GM12878 (cell line): ENCODE measurements at regions not wholly inside any gene's neighbourhood (a gene's known extent, or its start where the extent isn't known, plus 50 kb on each side); places are given as distances from the start of the nearest gene placed in this dataset.

Source experiments
- ATAC-seq: fragments of 200-7000 bp; cut with Tn5 transposase; 3 replicates; pipeline ENCODE4 v1.9.1; 2020; ENCODE audit warnings: mild to moderate bottlenecking, moderate library complexity
- BruUV-seq: library from RNA; stranded (reverse); fragments of 400-500 nt; replicated peaks from 2 replicates; lab custom pipeline; 2021; lab: Mats Ljungman, UMichigan
- CTCF ChIA-PET: fragments of 300-600 bp; sonication (Branson Sonifier 250); formaldehyde crosslinking; extraction: SDS; loops from one replicate; lab custom pipeline; 2021; ENCODE audit warnings: inconsistent platforms; lab: Yijun Ruan, JAX
- POLR2A ChIA-PET: fragments of 350-600 bp; formaldehyde crosslinking; extraction: SDS; loops from one replicate; lab custom pipeline; 2021; ENCODE audit warnings: inconsistent platforms; lab: Charles Lee
- RAD21 ChIA-PET: fragments of 300-600 bp; sonication (Branson Sonifier 250); formaldehyde crosslinking; loops from one replicate; lab custom pipeline; 2023; ENCODE audit warnings: antibody characterized with exemption; ENCODE audit not compliant: unreplicated experiment; lab: Charles Lee
- SMC1A ChIA-PET: fragments of 300-600 bp; sonication (Branson Sonifier 250); formaldehyde crosslinking; loops from one replicate; lab custom pipeline; 2023; ENCODE audit not compliant: unreplicated experiment, uncharacterized antibody; lab: Charles Lee
- DNase-seq: peaks from one replicate; pipeline ENCODE4 v3.0.0-alpha.2; 2011; ENCODE audit warnings: low read depth, low spot score
- FAIRE-seq: peaks from 3 replicates; lab custom pipeline; 2011; peaks lifted over from hg19 to GRCh38; lab: Jason Lieb, UNC
- H2AFZ ChIP-seq: 2 replicates; pipeline ENCODE4 v1.6.0; 2011; ENCODE audit warnings: low read depth, low read length, control low read depth; ENCODE audit not compliant: control insufficient read depth
- H3K27ac ChIP-seq: 2 replicates; pipeline ENCODE4 v1.5.1; 2011; ENCODE audit warnings: control low read depth; ENCODE audit not compliant: control insufficient read depth, insufficient read depth
- H3K27me3 ChIP-seq, 2 experiments: replicated peaks in 1 of 2; 2 replicates each; pipeline versions ENCODE4 v1.6.0 to v1.6.1; 2011; ENCODE audit warnings: low read length in 1 of 2; ENCODE audit not compliant: control insufficient read depth in 2 of 2, insufficient read depth in 2 of 2
- H3K36me3 ChIP-seq, 2 experiments: 2 replicates each; pipeline ENCODE4 v1.5.1; 2011; ENCODE audit warnings: low read length in 1 of 2; ENCODE audit not compliant: control insufficient read depth in 2 of 2, insufficient read depth in 2 of 2
- H3K4me1 ChIP-seq: 2 replicates; pipeline ENCODE4 v1.6.1; 2011; ENCODE audit warnings: mild to moderate bottlenecking, low read length, moderate library complexity, mixed read lengths; ENCODE audit not compliant: control insufficient read depth, insufficient read depth
- H3K4me2 ChIP-seq: 2 replicates; pipeline ENCODE4 v1.6.0; 2011; ENCODE audit warnings: control low read depth; ENCODE audit not compliant: control insufficient read depth, insufficient read depth
- H3K4me3 ChIP-seq: fragments of 200-600 bp; sonication (generic); 2 replicates; pipeline ENCODE4 v1.5.1; 2016
- H3K79me2 ChIP-seq: 2 replicates; pipeline ENCODE4 v1.6.0; 2011; ENCODE audit warnings: low read length; ENCODE audit not compliant: control insufficient read depth, insufficient read depth
- H3K9ac ChIP-seq: 2 replicates; pipeline ENCODE4 v1.8.0; 2011; ENCODE audit warnings: low read length, control low read depth, mixed read lengths; ENCODE audit not compliant: control insufficient read depth, insufficient read depth
- H3K9me3 ChIP-seq: replicated peaks from 3 replicates; pipeline ENCODE4 v1.5.1; 2011; ENCODE audit warnings: mild to moderate bottlenecking, low read length; ENCODE audit not compliant: control insufficient read depth, insufficient read depth
- H4K20me1 ChIP-seq: 2 replicates; pipeline ENCODE4 v1.6.0; 2011; ENCODE audit not compliant: control insufficient read depth, insufficient read depth
- CBX5 ChIP-seq: sonication (generic); IDR thresholded peaks from 2 replicates; pipeline ENCODE4 v1.6.1; 2016; ENCODE audit warnings: low read depth, moderate library complexity, mild to moderate bottlenecking, inconsistent platforms
- CHD1 ChIP-seq: IDR thresholded peaks from 2 replicates; pipeline ENCODE4 v1.6.1; 2012; ENCODE audit warnings: low read depth, low read length, improper control_type of control experiment
- CHD4 ChIP-seq: fragments of 200-600 bp; sonication (generic); IDR thresholded peaks from 2 replicates; pipeline ENCODE4 v1.6.1; 2016; ENCODE audit warnings: mild to moderate bottlenecking
- CREB1 ChIP-seq: IDR thresholded peaks from 2 replicates; pipeline ENCODE4 v1.6.1; 2012; ENCODE audit warnings: low read depth, mild to moderate bottlenecking, inconsistent platforms
- DPF2 ChIP-seq: fragments of 450-650 bp; IDR thresholded peaks from 2 replicates; pipeline ENCODE4 v1.6.1; 2017; ENCODE audit warnings: mild to moderate bottlenecking
- HDAC6 ChIP-seq: fragments of 200-600 bp; sonication (generic); IDR thresholded peaks from one replicate; pipeline ENCODE4 v1.8.0; 2017; ENCODE audit warnings: antibody characterized with exemption; ENCODE audit not compliant: unreplicated experiment
- IKZF1 ChIP-seq: fragments of 450-650 bp; conservative IDR thresholded peaks from 2 replicates; pipeline ENCODE4 v1.6.1; 2017; ENCODE audit warnings: antibody characterized with exemption, mild to moderate bottlenecking
- KAT2A ChIP-seq: conservative IDR thresholded peaks from 2 replicates; pipeline ENCODE4 v1.6.1; 2011; ENCODE audit warnings: low read depth, low read length; ENCODE audit not compliant: control insufficient read depth
- RAD51 ChIP-seq: fragments of 450-650 bp; IDR thresholded peaks from 2 replicates; pipeline ENCODE4 v1.6.1; 2016; ENCODE audit warnings: moderate library complexity, mild to moderate bottlenecking, inconsistent platforms
- RELA ChIP-seq: fragments of 450-650 bp; IDR thresholded peaks from 2 replicates; pipeline ENCODE4 v1.8.0; 2014; ENCODE audit warnings: borderline replicate concordance; ENCODE audit not compliant: partially characterized antibody
- RUNX3 ChIP-seq: IDR thresholded peaks from 2 replicates; pipeline ENCODE4 v1.6.1; 2012; ENCODE audit warnings: low read length, inconsistent platforms
- SPI1 ChIP-seq: IDR thresholded peaks from 2 replicates; pipeline ENCODE4 v1.6.1; 2011; ENCODE audit warnings: low read depth, mild to moderate bottlenecking, low read length, moderate library complexity, borderline replicate concordance; ENCODE audit not compliant: insufficient read depth
- WGBS: methylation state at CpG from one replicate; pipeline ENCODE4 v1.1.6; 2016; ENCODE audit warnings: low lambda C conversion rate; ENCODE audit not compliant: insufficient replicate concordance, insufficient coverage; ENCODE audit errors: missing lambda C conversion rate; 5-methylcytosine and 5-hydroxymethylcytosine counted together
- in situ Hi-C: fragments of 300-500 bp; cut with MboI; formaldehyde crosslinking; loops from 9 replicates; pipeline ENCODE4 v1.14.3; 2018; ENCODE audit warnings: mixed read lengths
- intact Hi-C: fragments of 100-400 bp; cut with micrococcal nuclease; formaldehyde crosslinking; loops from one replicate; pipeline ENCODE4 v1.14.2; 2022; ENCODE audit not compliant: unreplicated experiment
- TF ChIP-seq, protein P1 (sequence below): fragments of 450-650 bp; IDR thresholded peaks from 2 replicates; pipeline ENCODE4 v1.6.1; 2016; ENCODE audit warnings: mild to moderate bottlenecking
- TF ChIP-seq, protein P2 (sequence below): fragments of 450-650 bp; formaldehyde crosslinking; IDR thresholded peaks from 2 replicates; pipeline ENCODE4 v1.5.0; 2022; ENCODE audit warnings: mild to moderate bottlenecking, missing genetic modification characterization

DNA sequence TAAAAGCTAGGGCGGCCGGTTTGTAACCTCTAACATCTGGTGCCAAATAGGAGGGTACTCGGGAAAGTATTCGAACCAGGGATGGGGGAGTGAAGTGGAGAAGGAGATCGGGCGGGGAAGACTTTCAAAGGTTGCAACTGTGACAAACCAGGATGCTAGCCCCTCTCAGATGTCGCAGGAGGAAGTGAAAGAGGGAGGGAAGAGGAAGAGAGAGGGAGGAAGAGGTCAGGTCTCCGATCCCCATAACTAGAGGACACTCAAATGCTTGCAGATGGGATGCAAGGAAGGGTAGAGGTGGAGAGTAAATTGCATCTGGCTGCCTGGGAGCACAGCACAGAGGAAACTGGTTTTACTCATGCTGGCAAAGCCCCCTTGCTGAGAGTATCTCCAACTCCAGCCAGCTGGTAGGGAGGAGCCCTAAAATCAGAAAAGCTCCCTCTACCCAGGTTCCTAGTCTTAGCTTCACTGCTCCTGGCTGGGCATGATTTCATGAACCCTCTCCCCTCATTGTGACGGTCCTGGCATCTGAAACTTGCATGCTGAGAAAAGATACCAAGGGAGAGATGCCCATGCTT lies 696.7 kb upstream of the TBX3 start:
- intact Hi-C loops (no loop called here), in situ Hi-C loops (no loop called here)
- H2AFZ ChIP-seq: no peak overlapping the region
- H3K9me3 ChIP-seq: no peaks in the 10 kb centered on the region
- ChIA-PET SMC1A (interaction anchor here (0.9 to 1.0 kb wide), 2 partner anchors 34 to 55 kb away, joined by 3 to 4 read pairs; no protein-coding TSS in a partner anchor), POLR2A (no interaction called here), RAD21 (no interaction called here), CTCF (no interaction called here)
- peaks cover 9% of the 10 kb centered on the region for H3K4me1 ChIP-seq
- no TSS peak for BruUV-seq
- H3K27ac ChIP-seq: no peak overlapping the region
- H3K4me3 ChIP-seq: no peak overlapping the region
- no peak for DNase-seq
- H3K4me2 ChIP-seq: no peak overlapping the region
- no peak for TF ChIP-seq RAD51
- TF ChIP-seq SPI1: peak; percentile 78; the same call in 1 of the 2 replicates
- TF ChIP-seq CBX5: no peak
- TF ChIP-seq DPF2: no peak
- TF ChIP-seq RUNX3: no peak
- no peak for TF ChIP-seq CHD1
- no peak for TF ChIP-seq RELA
- no peak for TF ChIP-seq CREB1
- TF ChIP-seq IKZF1: 0 out of 2 replicates have a peak, but pooled peaks have one; percentile 20
- H4K20me1 ChIP-seq: no peaks in the 10 kb centered on the region
- no peak for ATAC-seq
- no peaks in the 10 kb centered on the region for H3K79me2 ChIP-seq
- FAIRE-seq: no peak
- H3K9ac ChIP-seq: no peak overlapping the region
- no peaks in the 10 kb centered on the region for H3K27me3 ChIP-seq
- 35% methylated on average over 9 of the region's 9 CpGs for WGBS
- H3K36me3 ChIP-seq: no peaks in the 10 kb centered on the region

DNA sequence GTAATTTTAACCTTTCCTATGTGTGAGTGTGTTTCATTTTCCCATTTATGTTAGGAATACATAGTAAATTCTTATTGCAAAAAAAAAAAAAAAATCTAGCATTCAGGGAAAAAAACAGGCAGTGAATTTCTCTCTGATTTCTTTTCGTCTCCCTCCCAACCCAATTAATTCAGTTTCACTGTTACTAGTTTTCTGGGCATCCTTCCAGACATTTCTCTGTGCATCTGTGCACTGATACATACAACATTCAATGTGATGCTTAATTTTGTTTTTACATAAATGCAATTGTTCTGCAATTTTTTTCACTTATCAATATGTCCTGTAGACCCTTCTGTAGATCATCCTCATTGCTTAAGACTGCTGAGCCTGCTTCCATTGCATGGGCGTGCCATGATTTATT lies 694.3 kb upstream of the TBX3 start:
- intact Hi-C loops: no loop called here
- 23% methylated on average over 2 of the region's 2 CpGs for WGBS
- H3K4me1 ChIP-seq: peaks cover 21% of the 10 kb centered on the region
- no peaks in the 10 kb centered on the region for H3K27me3 ChIP-seq
- H3K36me3 ChIP-seq: no peaks in the 10 kb centered on the region
- no peaks in the 10 kb centered on the region for H3K79me2 ChIP-seq
- ChIA-PET CTCF (interaction anchor here (1.9 kb wide), 1 partner anchor 11 kb away, joined by 4 read pairs; no protein-coding TSS in a partner anchor), RAD21 (no interaction called here), SMC1A (interaction anchor here (1.3 kb wide), 1 partner anchor 41 kb away, joined by 3 read pairs; no protein-coding TSS in a partner anchor), POLR2A (no interaction called here)
- H2AFZ ChIP-seq: no peak overlapping the region
- H3K27ac ChIP-seq: no peak overlapping the region
- BruUV-seq: no TSS peak
- H3K9me3 ChIP-seq: no peaks in the 10 kb centered on the region
- in situ Hi-C loops: no loop called here
- no peak overlapping the region for H3K9ac ChIP-seq
- H3K4me3 ChIP-seq: no peak overlapping the region
- H4K20me1 ChIP-seq: no peaks in the 10 kb centered on the region
- DNase-seq: no peak
- H3K4me2 ChIP-seq: no peak overlapping the region
- FAIRE-seq: no peak
- no peak for ATAC-seq
- TF ChIP-seq, protein P1, sequence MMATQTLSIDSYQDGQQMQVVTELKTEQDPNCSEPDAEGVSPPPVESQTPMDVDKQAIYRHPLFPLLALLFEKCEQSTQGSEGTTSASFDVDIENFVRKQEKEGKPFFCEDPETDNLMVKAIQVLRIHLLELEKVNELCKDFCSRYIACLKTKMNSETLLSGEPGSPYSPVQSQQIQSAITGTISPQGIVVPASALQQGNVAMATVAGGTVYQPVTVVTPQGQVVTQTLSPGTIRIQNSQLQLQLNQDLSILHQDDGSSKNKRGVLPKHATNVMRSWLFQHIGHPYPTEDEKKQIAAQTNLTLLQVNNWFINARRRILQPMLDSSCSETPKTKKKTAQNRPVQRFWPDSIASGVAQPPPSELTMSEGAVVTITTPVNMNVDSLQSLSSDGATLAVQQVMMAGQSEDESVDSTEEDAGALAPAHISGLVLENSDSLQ: no peak
- no peak for TF ChIP-seq HDAC6
- TF ChIP-seq, protein P2, sequence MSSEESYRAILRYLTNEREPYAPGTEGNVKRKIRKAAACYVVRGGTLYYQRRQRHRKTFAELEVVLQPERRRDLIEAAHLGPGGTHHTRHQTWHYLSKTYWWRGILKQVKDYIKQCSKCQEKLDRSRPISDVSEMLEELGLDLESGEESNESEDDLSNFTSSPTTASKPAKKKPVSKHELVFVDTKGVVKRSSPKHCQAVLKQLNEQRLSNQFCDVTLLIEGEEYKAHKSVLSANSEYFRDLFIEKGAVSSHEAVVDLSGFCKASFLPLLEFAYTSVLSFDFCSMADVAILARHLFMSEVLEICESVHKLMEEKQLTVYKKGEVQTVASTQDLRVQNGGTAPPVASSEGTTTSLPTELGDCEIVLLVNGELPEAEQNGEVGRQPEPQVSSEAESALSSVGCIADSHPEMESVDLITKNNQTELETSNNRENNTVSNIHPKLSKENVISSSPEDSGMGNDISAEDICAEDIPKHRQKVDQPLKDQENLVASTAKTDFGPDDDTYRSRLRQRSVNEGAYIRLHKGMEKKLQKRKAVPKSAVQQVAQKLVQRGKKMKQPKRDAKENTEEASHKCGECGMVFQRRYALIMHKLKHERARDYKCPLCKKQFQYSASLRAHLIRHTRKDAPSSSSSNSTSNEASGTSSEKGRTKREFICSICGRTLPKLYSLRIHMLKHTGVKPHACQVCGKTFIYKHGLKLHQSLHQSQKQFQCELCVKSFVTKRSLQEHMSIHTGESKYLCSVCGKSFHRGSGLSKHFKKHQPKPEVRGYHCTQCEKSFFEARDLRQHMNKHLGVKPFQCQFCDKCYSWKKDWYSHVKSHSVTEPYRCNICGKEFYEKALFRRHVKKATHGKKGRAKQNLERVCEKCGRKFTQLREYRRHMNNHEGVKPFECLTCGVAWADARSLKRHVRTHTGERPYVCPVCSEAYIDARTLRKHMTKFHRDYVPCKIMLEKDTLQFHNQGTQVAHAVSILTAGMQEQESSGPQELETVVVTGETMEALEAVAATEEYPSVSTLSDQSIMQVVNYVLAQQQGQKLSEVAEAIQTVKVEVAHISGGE (CRISPR knock-in tag): no peak
- TF ChIP-seq CHD4: no peak
- no peak for TF ChIP-seq KAT2A
